Esophagus squamous epithelium (tissue), 4 donors: ENCODE measurements at regions not wholly inside any gene's neighbourhood (a gene's known extent, or its start where the extent isn't known, plus 50 kb on each side); places are given as distances from the start of the nearest gene placed in this dataset.

Source experiments
- CTCF ChIP-seq, 6 experiments: fragments of 450-650 bp in 4 of 6; fragments of 200-600 bp in 2 of 6; sonication (generic) in 2 of 6; IDR thresholded peaks; one replicate each; pipeline ENCODE4 v1.5.1; 2016 to 2019; ENCODE audit warnings: antibody characterized with exemption in 6 of 6, mild to moderate bottlenecking in 4 of 6, moderate library complexity in 4 of 6
- POLR2A ChIP-seq, 4 donors: fragments of 450-650 bp; IDR thresholded peaks; one replicate each; pipeline ENCODE4 v1.6.1; 2017; ENCODE audit warnings: antibody characterized with exemption in 4 of 4, mild to moderate bottlenecking in 4 of 4, moderate library complexity in 3 of 4

GRCh38 chr9:13941714-13942113 lies 372.2 kb downstream of the NFIB start:
- TF ChIP-seq POLR2A (IDR thresholded peaks at IDR 0.05), result no peak
- TF ChIP-seq CTCF (IDR thresholded peaks at IDR 0.05), result no peak
